Anterior cingulate cortex (tissue), 58 donors: ENCODE measurements at regions not wholly inside any gene's neighbourhood (a gene's known extent, or its start where the extent isn't known, plus 50 kb on each side); places are given as distances from the start of the nearest gene placed in this dataset.
"Not testable (repeated sequence)": the region's sequence is repeated elsewhere in the genome, so short reads cannot be mapped to it uniquely, and the experiment has no call there.

ENCODE experiments used
- DNase-seq, 58 donors: peaks; one replicate each; lab custom pipeline; 2025; lab: John Stamatoyannopoulos, UW

- DNase-seq = no peak
These were observed 66.6 kb upstream of the RHOU start for GRCh38 chr1:228668553-228669241.

- DNase-seq = no peak
These were observed 66.1 kb upstream of the RHOU start for GRCh38 chr1:228669242-228669585.

- not testable (repeated sequence) for DNase-seq
These were observed 54.2 kb upstream of the RHOU start for GRCh38 chr1:228681076-228681565.

- DNase-seq = no peak
These were observed 51.9 kb upstream of the RHOU start for GRCh38 chr1:228683428-228683827.

GRCh38 chr1:228684607-228685006, 50.7 kb upstream of the RHOU start:
- DNase-seq = no peak

- no peak for DNase-seq
These were observed 50.1 kb upstream of the RHOU start for GRCh38 chr1:228685081-228685660.
